NCI-H2029 treated with DMSO at 0.1 percent for 48 hours (cell line): ENCODE measurements at regions not wholly inside any gene's neighbourhood (a gene's known extent, or its start where the extent isn't known, plus 50 kb on each side); places are given as distances from the start of the nearest gene placed in this dataset.

Experiments
- DNase-seq: peaks from one replicate; lab custom pipeline; 2025; lab: John Stamatoyannopoulos, UW

DNA sequence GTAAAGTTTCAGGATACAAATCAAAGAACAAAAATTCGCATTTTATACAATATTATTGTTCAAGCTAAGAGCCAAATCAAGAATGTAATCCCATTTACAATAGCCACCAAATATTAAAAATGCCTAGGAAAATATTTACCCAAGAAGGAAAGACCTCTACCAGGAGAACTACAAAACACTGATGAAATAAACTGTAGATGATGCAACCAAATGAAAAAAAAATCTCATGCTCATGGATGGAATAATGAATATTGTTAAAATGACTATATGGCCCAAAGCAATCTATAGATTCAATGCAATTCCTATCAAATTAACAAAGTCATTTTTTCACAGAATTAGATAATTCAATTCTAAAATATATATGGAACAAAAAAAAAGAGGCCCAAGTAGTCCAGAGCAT is 708.8 kb upstream of the MAN1A1 start:
- no peak for DNase-seq

DNA sequence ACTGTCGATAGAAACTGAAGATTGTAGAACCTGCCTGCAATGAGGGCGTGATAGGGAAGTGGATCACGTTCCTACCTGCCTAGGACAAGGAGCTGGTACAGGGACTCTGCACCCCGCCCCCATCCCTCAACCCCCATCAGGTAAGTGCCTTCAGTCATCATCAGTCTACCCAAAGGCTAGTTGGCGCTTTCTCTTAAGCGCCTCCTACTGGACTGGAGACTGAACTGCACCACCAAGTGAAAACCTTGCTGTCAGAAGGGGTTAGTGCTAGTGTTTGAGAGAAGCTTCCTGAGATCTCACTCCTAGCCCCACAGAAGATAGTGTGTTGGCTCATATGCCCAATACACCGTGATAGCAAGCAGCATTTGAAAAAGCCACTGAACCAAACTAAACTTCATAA is 706.5 kb upstream of the MAN1A1 start:
- no peak for DNase-seq

DNA sequence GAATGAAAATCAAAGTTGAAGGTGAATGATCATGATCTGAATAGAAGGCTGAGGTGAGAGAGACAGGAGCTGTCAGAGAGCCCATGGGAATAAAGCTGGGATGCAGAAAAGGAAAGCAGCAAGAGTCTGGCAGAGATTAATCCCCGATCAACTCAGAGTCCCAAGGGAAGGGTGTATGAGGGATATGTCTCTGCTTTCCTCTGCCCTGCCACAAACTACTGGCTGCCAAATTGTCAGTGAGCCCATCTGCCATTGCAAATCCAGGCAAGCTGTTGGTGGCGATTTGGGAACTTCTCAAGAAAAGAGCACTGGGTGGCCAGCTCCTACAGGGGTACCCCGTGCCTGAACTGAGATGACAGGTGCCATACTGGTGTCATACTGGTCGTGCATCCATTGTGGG is 705.5 kb upstream of the MAN1A1 start:
- DNase-seq: no peak

DNA sequence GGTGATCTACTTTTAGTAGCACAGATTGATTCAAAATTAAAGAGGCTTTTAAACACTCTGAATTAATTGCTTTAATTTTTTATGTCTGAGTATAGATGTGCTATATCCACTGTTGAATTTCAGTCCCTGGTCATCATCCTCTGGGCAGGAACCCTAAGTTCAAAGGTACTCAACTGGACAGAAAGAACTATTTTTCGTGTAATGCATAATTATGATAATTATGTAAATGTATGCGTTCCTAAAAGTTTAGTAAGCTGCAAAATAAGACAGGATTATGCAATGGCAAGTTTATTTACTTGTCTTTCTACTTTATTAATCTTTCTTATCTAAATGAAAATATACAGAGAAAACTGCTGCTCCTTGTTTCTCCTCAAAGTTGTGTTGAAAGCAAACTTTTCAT is 690.1 kb upstream of the MAN1A1 start:
- no peak for DNase-seq

DNA sequence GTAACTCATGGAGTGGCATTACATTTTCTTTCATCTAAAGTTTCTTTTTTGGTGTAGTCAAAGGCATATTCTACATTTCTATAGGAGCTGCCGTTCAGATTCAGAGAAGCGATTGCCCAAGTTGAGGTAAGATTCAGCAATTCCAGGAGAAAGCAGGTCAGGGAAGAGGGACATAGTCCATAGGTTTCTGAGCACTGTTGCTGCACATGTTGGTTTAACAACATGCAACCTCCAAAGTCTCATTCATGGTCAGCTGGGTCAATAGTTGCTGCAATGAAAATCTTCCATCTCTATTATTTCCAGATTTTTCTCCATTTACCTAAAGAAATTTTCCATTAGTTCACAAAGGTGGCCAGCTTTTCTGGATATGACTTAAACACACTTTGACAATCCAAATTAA is 682.3 kb upstream of the MAN1A1 start:
- DNase-seq: no peak

DNA sequence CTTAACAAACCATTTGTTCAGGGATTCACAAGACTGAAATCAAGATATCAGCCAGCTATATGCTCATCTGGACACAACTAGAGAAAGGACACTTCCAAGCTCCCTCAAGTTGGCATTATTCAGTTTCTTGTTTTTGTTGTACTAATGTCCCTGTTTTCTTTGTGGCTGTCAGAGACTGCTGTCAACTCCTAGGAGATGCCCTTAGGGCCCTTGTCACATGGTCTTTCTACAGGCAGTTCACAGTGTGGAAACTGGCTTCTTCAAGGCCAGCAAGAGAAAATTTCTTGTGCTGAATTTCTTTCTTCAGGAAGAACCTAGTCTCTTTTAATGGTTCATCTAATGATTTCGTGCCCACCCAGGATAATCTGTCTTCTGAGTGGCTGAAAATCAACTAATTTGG is 677.2 kb upstream of the MAN1A1 start:
- DNase-seq: no peak

DNA sequence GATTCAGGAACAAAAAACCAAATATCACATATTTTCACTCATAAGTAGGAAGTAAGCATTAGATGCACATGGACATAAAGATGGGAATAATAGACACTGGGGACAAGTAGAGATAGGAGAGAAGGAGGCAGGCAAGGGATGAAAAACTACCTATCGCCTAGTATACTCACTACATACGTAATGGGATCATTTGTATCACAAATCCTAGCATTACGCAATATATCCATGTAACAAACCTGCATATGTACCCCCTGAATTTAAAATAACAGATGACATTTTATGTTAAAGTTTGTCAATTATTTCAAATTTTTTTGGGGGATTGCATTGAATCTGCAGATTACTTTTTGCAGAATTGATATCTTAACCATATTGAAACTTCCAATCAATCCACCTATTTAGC is 660.5 kb upstream of the MAN1A1 start:
- DNase-seq: no peak

DNA sequence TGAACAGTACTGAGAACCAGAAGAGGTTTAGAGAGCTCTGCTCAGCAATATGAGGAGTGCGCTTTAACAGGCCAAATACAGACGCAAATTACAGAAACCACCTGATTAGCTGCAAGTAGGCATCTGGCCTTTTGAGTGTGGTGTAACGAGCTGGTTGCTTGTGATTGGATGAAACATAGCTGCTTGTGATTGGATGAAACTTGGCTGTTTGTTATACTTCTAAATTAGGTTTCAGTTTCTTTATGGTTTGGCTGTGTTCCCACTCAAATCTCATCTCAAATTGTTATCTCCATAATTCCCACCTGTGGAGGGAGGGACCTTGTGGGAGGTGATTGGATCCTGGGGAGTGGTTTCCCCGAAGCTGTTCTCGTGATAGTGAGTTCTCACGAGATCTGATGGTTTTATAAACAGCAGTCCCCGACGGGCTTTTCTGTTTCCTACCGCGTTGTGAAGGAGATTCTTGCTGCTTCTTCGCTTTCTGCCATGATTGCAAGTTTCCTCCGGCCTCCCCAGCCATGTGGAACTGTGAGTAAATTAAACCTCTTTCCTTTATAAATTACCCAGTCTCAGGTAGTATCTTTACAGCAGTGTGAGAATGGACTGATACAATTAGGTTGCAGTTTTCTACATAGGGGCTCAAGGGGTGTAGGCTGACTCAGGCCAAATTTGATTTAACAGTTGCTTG is 655.9 kb upstream of the MAN1A1 start:
- peak; percentile 99 for DNase-seq

DNA sequence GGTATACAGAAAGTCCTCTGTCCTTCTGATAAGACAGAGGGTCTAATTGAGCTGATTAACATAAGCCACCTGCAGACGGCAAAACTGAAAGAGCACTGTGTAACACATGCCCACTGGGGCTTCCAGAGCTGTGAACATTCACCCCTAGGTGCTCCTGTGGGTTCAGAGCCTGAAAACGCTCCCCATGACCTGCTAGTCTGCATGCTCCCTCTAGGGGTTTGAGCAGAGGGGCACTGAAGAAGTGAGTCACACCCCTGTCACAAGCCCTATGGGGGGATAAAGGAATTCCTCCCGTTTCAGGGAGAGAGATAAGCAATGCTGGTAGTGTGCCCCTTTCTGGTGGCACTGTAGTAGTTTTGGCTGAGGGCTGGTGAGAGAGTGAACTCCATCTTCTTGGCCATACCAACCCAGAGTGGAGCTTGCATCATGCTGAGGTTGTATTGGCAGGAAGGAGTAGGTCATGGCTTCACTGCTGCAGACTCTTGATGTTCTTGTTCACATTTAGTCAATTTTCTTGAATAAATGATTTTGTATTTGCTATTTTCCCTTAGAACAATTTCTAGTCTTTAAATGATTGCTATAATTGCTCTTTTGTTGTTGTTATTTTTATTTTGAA is 637.5 kb upstream of the MAN1A1 start:
- DNase-seq: no peak

DNA sequence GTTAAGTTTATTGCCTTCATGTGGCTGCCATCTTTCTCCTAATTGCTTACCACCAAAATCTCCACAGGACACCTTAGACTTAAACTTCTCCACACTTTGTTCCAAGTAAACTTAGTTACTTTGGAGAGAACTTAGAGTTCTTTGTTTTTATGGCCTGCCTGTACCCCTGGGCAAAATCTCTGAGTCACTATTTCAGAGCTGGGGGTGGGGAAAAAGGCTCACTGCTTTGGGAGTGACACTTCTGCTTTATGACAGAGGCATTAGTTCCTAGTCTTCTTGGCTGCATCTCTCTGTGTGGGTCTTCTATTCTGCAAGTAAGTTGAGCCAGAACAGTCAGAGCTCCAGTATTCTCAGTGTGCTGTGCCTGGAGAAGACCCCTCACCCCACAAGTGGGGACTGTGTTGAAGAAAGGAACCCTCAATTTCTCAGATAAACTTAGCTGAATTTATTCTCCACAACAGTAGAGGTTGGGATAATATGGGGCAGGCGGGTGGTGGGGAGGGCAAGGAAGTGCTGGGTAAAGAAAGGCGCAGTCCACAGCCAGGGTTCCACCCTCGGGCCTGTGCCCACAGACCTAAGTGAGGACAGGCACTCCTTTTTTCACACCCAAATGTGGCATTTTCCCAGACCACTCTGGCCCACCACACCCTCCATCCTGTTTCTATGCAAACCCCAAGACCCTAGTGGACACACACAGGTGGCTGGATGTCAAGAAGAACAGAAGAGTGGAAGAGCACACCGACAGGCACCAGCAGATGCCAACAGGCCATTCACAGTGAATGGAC is 636.6 kb upstream of the MAN1A1 start:
- DNase-seq: no peak

DNA sequence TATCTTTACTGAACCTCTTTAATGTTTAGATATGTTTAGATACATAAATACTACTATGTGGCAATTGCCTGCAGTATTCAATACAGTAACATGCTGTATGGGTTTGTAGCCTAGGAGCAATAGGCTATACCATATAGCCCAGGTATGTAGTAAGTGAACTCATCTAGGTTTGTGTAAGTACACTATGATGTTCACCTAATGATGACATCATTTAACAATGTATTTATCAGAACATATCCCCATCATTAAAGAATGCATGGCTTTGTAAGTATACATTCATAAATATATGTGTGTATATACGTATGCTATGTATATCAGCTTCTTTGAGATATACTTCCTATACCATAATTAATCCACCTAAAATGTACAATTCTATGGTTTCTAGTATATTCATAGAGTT is 631.2 kb upstream of the MAN1A1 start:
- DNase-seq: no peak

DNA sequence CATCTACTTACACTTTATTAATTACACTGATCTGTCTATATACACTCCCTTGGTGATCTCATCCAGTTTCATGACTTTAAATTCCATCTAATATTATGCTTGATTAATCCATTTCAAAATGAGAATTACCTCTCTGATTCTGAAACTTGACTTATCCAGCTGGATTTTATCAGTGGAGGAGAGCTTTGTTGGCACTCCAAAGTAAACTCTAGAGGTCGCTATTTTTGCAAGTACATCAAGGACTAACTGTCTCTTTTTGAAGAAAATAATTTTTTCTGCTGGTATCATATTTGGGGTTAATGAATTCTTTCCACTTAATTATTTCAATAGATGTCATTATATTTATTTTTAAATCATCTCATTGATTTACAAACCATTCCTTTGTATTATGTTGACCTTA is 630.3 kb upstream of the MAN1A1 start:
- no peak for DNase-seq

DNA sequence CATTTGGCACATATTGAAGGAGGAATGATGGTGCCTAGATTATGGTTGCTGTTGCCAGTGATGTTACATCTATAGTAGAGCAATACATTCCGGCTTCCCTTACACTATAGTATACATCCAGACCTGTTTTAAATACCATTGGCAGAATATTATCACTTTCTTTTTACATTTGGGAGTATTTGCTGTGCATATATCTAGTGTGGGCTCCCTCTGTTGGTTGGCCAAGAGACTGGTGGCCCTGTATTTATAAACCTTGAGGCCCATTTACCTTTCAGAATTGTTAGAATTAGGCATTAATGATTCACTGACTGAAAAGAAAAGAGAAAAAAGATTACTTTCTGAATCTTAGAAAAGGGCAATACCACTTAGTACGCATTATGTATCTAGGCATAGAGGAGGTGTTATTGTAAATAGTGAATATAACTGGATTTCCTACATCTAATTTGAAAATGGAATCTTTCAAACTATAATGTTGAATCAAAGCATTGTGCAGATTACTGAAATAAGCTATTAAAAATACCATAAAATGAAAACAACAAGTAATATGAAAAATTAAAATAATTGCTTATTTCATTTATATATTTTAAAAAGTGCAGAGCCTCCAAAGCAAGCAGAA is 628.8 kb upstream of the MAN1A1 start:
- no peak for DNase-seq

DNA sequence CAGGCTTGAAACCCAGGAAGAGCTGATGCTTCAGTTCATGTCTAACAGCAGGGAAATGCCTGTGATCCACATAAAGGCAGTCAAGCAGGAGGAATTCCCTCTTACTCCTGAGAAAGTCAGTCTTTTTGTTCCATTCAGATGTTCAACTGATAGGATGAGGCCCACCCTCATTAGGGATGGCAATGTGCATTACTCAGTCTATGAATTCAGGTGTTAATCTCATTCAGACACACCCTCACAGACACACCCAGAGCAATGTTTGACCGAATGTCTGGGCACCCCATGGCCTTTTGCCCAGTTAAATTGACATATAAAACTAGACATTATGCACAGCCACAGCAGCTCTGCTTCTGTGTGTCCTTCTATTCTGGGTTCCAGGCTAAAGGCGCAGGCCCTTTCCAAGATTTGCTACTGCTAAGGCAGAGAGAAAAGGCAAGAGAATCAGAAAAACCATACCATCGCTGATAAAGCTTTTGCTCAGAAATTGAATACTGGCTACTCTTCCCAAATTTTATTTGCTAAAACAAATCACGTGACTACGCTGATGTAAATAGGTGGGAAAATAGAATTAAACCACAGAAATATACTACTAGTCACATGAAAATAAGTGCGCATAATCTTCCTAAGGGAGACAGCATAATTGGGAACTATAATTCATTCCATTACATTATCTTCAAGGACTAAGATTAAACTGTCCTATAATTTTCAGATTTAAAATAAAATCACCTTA is 625.0 kb upstream of the MAN1A1 start:
- no peak for DNase-seq

DNA sequence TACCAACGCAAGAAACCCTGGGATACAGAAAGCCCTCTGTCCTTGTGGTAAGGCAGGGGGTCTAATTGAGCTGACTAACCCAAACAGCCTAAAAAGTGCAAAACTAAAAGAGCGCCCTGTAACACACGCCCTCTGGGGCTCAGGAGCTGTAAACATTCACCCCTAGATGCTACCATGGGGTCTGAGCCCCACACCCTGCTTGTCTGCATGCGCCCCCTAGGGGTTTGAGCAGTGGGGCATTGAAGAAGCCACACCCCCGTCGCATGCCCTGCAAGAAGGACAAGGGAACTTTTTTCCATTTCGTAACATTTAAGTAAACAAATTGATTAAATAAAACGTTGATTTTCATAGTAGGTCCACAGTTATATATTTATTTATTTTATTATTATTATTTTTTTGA is 616.9 kb upstream of the MAN1A1 start:
- no peak for DNase-seq

DNA sequence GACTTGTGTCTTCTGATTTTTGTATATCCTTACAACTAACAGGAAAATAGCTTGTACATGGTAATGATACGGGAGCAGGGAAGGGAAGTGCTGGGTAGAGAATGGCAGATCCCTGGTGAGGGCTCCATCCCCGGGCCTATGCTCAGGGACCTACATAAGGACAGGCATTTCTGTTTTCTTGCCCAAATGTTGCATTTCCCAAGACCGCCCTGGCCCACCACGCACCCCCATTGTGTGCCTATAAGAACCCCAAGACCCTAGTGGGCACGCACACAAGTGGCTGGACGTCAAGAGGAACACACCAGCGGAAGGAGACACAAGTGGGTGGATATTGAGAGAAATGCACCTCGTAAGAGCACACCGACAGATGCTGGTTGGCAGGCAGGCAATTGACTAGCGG is 616.3 kb upstream of the MAN1A1 start:
- no peak for DNase-seq

DNA sequence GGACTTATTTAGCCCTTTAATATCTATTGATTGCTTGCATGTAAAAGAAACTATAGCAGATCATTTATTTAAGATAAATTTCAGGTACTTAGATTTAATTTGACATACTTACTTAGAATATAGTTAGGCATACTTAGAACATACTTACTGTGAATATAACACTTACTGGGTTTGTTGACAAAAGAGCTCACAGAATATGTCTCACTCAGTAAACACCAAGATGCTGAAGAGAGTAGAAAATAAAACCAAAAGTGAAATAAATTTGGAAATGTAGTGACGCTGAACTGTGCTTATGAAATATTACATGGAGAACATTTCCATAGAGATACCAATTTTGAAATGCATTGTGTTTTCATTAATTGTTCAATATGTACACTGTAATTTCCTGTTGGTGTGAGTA is 615.4 kb upstream of the MAN1A1 start:
- no peak for DNase-seq

DNA sequence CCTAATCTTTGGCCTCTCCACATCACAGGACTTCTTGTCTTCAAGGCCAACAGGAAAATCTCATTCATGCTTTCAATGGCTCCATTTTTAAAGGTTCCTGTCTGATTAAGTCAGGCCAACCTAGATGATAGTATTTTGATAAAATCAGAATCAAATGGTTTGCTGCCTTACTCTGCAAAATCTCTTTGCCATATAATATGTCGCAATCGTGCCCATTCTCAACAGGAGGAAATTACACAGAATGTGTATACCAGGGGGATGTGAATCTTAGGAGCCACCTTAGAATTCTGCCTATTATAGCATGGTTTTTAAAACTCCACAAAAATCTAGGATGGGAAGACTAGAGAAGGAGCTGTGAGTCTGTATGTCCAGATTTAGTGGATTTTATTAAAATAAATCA is 612.9 kb upstream of the MAN1A1 start:
- no peak for DNase-seq

DNA sequence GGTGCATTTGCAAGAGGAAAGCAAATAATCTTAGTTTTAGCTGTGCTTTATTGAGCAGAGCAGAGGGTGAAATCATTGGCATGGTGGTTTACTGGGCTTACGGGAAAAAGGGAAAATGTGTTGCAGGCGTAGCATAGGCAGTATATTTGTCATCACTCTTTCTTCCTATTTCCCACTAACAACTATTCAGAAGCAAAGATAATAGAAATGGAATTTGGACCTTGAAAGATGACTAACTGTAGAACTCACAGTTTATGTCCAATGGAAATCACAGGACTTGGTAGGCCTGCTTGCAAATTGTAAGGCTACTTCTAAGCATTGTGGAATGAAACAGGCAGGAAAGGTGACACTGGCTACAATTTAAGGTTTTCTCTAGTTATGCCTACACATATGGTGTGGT is 611.9 kb upstream of the MAN1A1 start:
- DNase-seq: no peak

DNA sequence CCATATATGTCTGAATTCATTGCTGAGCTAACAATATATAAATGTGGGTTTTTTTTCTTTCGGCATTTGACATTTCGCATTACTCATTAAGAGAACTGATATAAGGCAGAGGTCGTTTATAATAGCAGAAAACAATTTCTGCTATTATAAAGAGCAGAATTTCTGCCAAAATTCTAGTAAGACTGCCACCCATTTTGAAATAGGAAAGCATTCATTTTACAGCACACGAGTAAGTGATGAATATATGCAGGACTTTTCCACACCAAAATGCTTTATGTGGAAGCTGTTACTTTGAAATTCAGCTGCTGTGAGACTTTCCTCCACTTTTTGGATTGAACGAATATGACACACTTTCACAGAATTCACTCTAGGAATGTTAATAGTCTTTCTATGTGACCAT is 610.9 kb upstream of the MAN1A1 start:
- no peak for DNase-seq

DNA sequence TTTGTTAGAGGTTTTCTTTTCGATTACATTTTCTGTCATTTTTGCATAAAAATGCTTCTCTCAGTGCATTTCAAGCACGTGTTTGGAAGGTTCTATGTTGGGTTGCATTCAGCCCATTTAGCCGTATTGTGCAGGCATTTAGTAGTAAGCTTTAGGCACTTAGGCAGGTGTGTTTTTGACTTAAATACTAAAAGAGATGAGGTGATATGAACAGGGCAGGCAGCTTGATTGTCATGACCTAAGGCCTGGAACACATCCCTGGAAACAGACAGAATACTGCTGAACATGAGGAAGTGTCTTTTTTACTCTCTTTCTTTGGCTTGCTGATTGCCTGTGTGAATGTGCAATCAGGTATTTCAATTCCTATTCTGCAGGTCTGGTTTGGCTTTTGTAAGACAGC is 610.5 kb upstream of the MAN1A1 start:
- no peak for DNase-seq

DNA sequence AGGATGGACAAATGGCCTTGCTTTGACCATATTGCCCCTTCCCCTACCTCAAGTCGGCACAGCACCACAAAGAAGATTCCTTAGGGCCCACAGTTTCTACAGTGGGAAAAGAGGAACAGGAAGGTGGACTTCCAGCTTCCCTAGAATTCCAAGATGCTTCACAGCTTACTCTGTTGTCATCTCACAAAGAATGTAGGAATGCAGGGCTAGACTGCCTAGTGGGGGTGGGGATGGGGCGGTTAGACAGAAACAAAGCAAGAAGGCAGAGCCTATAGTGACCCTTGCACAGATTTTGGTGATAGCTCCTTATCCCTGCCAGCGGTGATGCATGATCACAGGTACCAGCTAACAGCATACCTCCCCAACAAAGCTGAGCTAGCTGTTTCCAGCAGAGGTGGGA is 607.6 kb upstream of the MAN1A1 start:
- DNase-seq: no peak
